K562 (cell line): ENCODE measurements at regions not wholly inside any gene's neighbourhood (a gene's known extent, or its start where the extent isn't known, plus 50 kb on each side); places are given as distances from the start of the nearest gene placed in this dataset.

Source experiments
- TF ChIP-seq, protein P1 (sequence below): fragments of 200-600 bp; sonication (generic); IDR thresholded peaks from one replicate; pipeline ENCODE4 v1.6.1; 2012; ENCODE audit warnings: mild to moderate bottlenecking, low read depth, low read length, inconsistent platforms

DNA sequence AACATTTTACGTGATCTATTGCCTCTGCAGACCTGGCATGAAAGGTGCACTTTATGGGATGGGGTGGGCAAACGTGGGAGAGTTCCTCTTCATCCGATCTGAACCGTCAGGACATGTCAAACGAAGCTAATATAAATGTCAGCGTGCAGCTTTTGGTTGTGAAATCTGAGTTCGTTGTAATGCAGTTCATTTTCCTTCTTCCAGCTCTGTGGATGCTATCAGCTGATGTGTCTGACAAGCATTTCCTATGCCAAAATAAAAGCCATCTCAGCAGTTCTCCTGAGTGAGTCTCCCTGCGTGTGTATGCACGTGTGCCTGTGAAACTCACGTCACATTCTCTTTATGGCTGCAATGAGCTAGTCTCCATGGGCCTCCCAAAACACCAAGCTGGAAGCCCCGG, 512.3 kb downstream of the MCTP2 start (continued):
- TF ChIP-seq, protein P1, sequence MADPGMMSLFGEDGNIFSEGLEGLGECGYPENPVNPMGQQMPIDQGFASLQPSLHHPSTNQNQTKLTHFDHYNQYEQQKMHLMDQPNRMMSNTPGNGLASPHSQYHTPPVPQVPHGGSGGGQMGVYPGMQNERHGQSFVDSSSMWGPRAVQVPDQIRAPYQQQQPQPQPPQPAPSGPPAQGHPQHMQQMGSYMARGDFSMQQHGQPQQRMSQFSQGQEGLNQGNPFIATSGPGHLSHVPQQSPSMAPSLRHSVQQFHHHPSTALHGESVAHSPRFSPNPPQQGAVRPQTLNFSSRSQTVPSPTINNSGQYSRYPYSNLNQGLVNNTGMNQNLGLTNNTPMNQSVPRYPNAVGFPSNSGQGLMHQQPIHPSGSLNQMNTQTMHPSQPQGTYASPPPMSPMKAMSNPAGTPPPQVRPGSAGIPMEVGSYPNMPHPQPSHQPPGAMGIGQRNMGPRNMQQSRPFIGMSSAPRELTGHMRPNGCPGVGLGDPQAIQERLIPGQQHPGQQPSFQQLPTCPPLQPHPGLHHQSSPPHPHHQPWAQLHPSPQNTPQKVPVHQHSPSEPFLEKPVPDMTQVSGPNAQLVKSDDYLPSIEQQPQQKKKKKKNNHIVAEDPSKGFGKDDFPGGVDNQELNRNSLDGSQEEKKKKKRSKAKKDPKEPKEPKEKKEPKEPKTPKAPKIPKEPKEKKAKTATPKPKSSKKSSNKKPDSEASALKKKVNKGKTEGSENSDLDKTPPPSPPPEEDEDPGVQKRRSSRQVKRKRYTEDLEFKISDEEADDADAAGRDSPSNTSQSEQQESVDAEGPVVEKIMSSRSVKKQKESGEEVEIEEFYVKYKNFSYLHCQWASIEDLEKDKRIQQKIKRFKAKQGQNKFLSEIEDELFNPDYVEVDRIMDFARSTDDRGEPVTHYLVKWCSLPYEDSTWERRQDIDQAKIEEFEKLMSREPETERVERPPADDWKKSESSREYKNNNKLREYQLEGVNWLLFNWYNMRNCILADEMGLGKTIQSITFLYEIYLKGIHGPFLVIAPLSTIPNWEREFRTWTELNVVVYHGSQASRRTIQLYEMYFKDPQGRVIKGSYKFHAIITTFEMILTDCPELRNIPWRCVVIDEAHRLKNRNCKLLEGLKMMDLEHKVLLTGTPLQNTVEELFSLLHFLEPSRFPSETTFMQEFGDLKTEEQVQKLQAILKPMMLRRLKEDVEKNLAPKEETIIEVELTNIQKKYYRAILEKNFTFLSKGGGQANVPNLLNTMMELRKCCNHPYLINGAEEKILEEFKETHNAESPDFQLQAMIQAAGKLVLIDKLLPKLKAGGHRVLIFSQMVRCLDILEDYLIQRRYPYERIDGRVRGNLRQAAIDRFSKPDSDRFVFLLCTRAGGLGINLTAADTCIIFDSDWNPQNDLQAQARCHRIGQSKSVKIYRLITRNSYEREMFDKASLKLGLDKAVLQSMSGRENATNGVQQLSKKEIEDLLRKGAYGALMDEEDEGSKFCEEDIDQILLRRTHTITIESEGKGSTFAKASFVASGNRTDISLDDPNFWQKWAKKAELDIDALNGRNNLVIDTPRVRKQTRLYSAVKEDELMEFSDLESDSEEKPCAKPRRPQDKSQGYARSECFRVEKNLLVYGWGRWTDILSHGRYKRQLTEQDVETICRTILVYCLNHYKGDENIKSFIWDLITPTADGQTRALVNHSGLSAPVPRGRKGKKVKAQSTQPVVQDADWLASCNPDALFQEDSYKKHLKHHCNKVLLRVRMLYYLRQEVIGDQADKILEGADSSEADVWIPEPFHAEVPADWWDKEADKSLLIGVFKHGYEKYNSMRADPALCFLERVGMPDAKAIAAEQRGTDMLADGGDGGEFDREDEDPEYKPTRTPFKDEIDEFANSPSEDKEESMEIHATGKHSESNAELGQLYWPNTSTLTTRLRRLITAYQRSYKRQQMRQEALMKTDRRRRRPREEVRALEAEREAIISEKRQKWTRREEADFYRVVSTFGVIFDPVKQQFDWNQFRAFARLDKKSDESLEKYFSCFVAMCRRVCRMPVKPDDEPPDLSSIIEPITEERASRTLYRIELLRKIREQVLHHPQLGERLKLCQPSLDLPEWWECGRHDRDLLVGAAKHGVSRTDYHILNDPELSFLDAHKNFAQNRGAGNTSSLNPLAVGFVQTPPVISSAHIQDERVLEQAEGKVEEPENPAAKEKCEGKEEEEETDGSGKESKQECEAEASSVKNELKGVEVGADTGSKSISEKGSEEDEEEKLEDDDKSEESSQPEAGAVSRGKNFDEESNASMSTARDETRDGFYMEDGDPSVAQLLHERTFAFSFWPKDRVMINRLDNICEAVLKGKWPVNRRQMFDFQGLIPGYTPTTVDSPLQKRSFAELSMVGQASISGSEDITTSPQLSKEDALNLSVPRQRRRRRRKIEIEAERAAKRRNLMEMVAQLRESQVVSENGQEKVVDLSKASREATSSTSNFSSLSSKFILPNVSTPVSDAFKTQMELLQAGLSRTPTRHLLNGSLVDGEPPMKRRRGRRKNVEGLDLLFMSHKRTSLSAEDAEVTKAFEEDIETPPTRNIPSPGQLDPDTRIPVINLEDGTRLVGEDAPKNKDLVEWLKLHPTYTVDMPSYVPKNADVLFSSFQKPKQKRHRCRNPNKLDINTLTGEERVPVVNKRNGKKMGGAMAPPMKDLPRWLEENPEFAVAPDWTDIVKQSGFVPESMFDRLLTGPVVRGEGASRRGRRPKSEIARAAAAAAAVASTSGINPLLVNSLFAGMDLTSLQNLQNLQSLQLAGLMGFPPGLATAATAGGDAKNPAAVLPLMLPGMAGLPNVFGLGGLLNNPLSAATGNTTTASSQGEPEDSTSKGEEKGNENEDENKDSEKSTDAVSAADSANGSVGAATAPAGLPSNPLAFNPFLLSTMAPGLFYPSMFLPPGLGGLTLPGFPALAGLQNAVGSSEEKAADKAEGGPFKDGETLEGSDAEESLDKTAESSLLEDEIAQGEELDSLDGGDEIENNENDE, result no peak
